PC-9 (cell line): ENCODE measurements at regions not wholly inside any gene's neighbourhood (a gene's known extent, or its start where the extent isn't known, plus 50 kb on each side); places are given as distances from the start of the nearest gene placed in this dataset.

Source experiments
- EZH2 ChIP-seq: fragments of 200-600 bp; sonication (generic); IDR thresholded peaks from 2 replicates; pipeline ENCODE4 v1.8.0; 2017; ENCODE audit warnings: antibody characterized with exemption, low read depth
- TF ChIP-seq, protein P1 (sequence below): fragments of 200-600 bp; sonication (generic); conservative IDR thresholded peaks from 2 replicates; pipeline ENCODE4 v1.6.1; 2017; ENCODE audit warnings: mixed run types, antibody characterized with exemption, mild to moderate bottlenecking, moderate library complexity

DNA sequence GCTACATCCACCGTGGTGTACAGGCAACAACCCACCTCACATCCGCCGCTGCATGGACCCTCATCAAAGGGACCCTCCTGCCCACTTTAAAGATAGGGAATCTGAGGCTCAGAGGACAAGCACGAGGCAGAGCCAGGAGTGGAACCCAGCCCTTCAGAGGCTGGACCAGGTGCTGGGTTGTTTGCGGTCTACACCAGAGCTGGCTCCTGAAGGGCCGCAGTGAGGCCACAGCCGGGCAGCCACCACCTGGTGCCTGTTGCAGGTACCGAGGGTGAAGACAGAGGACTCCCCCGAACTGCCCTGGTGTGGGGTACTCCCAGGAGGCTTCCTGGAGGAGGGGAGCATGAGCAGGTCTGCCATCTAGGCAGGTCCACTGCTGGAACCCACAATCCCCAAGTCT, 78.8 kb downstream of the DHCR7 start:
- TF ChIP-seq, protein P1, sequence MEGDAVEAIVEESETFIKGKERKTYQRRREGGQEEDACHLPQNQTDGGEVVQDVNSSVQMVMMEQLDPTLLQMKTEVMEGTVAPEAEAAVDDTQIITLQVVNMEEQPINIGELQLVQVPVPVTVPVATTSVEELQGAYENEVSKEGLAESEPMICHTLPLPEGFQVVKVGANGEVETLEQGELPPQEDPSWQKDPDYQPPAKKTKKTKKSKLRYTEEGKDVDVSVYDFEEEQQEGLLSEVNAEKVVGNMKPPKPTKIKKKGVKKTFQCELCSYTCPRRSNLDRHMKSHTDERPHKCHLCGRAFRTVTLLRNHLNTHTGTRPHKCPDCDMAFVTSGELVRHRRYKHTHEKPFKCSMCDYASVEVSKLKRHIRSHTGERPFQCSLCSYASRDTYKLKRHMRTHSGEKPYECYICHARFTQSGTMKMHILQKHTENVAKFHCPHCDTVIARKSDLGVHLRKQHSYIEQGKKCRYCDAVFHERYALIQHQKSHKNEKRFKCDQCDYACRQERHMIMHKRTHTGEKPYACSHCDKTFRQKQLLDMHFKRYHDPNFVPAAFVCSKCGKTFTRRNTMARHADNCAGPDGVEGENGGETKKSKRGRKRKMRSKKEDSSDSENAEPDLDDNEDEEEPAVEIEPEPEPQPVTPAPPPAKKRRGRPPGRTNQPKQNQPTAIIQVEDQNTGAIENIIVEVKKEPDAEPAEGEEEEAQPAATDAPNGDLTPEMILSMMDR: no peak
- no peak for TF ChIP-seq EZH2
